ENCODE measurements at regions not wholly inside any gene's neighbourhood (a gene's known extent, or its start where the extent isn't known, plus 50 kb on each side); places are given as distances from the start of the nearest gene placed in this dataset.

DNA sequence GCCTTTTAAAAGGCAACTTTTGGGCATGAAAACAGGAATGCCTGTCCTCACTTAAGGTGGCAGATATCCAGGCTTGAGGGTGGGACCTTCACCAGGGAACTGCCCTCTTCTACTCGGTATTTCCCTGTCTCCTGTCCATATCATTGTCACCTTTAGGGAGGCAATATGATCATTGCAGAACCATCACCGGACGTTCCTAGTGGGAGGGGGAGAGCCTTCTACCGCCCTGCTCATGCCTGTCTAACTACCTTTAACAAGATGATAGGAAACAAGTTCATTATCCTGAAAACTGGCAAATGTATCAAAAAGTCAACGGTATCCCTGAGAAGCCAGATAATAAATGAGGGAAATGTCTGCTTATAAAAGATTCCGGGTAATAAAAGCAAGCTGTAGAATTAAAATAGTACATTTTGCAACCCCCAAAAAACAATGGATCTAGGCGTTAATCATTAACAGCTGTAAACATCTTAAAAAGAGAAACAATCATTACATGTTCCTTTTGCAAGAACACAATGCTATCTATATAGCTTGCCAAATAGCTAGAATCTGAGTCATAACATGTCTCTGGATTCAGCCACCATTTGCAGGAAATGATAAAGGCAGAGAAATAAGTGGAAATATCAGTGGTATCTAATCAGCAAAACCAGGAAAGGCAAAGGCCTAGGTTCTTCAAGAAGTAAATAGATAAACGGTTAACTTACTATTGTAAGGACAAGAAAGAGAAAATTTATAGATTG is 852.9 kb upstream of the ADGRL4 start:
- POLR2A ChIA-PET, result no interaction called here
- H3K4me2 ChIP-seq (ENCODE audit: low read depth, low read length), result no peak overlapping the region
- ATAC-seq (no peak), FAIRE-seq (no peak), DNase-seq (ENCODE audit: low spot score) (no peak)
- intact Hi-C loops (cut with micrococcal nuclease; ENCODE audit: unreplicated experiment), result no loop called here
- no peak overlapping the region for H3K27ac ChIP-seq (ENCODE audit: extremely low read length, insufficient read depth, low read length)
- H3K4me3 ChIP-seq (replicated peaks in 1 of 3; ENCODE audit: insufficient read depth in 1 of 3, low read depth in 2 of 3, low read length in 3 of 3), result no peak overlapping the region
- H4K20me1 ChIP-seq (ENCODE audit: insufficient read depth, low read length), result no peaks in the 10 kb centered on the region
- H3K36me3 ChIP-seq (replicated peaks in 1 of 2; ENCODE audit: control insufficient read depth in 1 of 2, insufficient read depth in 2 of 2, low read length in 2 of 2), result no peaks in the 10 kb centered on the region
- no peaks in the 10 kb centered on the region for H3K79me2 ChIP-seq (ENCODE audit: insufficient read depth, low read length)
- no peaks in the 10 kb centered on the region for H3K4me1 ChIP-seq (ENCODE audit: insufficient read depth, low read length)
- no peak for TF ChIP-seq ZNF256 (CRISPR knock-in tag; conservative IDR thresholded peaks at IDR 0.05)
- TF ChIP-seq FOXJ3 (CRISPR knock-in tag; IDR thresholded peaks at IDR 0.05; ENCODE audit: borderline replicate concordance), result no peak
- TF ChIP-seq TBL1XR1 (IDR thresholded peaks at IDR 0.05; ENCODE audit: borderline replicate concordance, low read length, partially characterized antibody), result no peak
- TF ChIP-seq POLR2A (IDR thresholded peaks at IDR 0.05; ENCODE audit: insufficient read depth in 1 of 2, low read depth in 2 of 2, low read length in 2 of 2), result no peak
- TF ChIP-seq RARA (CRISPR knock-in tag; IDR thresholded peaks at IDR 0.05), result no peak
- TF ChIP-seq ZNF33B (CRISPR knock-in tag; IDR thresholded peaks at IDR 0.05), result no peak
- TF ChIP-seq RAD51 (IDR thresholded peaks at IDR 0.05; ENCODE audit: borderline replicate concordance), result no peak
- TF ChIP-seq GATAD2A (CRISPR knock-in tag; IDR thresholded peaks at IDR 0.05), result no peak
- TF ChIP-seq, protein P1, sequence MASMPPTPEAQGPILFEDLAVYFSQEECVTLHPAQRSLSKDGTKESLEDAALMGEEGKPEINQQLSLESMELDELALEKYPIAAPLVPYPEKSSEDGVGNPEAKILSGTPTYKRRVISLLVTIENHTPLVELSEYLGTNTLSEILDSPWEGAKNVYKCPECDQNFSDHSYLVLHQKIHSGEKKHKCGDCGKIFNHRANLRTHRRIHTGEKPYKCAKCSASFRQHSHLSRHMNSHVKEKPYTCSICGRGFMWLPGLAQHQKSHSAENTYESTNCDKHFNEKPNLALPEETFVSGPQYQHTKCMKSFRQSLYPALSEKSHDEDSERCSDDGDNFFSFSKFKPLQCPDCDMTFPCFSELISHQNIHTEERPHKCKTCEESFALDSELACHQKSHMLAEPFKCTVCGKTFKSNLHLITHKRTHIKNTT (CRISPR knock-in tag; IDR thresholded peaks at IDR 0.05), result no peak
- no peak for TF ChIP-seq ZNF605 (CRISPR knock-in tag; IDR thresholded peaks at IDR 0.05)
- TF ChIP-seq, protein P2, sequence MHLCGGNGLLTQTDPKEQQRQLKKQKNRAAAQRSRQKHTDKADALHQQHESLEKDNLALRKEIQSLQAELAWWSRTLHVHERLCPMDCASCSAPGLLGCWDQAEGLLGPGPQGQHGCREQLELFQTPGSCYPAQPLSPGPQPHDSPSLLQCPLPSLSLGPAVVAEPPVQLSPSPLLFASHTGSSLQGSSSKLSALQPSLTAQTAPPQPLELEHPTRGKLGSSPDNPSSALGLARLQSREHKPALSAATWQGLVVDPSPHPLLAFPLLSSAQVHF (CRISPR knock-in tag; IDR thresholded peaks at IDR 0.05), result no peak
- TF ChIP-seq ZNF253 (CRISPR knock-in tag; IDR thresholded peaks at IDR 0.05; ENCODE audit: borderline replicate concordance), result no peak
- TF ChIP-seq TEAD3 (CRISPR knock-in tag; optimal IDR thresholded peaks at IDR 0.05; ENCODE audit: borderline replicate concordance), result no peak
- TF ChIP-seq ZSCAN21 (CRISPR knock-in tag; IDR thresholded peaks at IDR 0.05; ENCODE audit: borderline replicate concordance), result no peak
- no peak for TF ChIP-seq ZNF20 (CRISPR knock-in tag; IDR thresholded peaks at IDR 0.05)
- no peak for TF ChIP-seq NFRKB (IDR thresholded peaks at IDR 0.05)
- no peak for TF ChIP-seq ATF7 (IDR thresholded peaks at IDR 0.05)
- TF ChIP-seq ATF7 (CRISPR knock-in tag; IDR thresholded peaks at IDR 0.05), result no peak
- TF ChIP-seq, protein P3, sequence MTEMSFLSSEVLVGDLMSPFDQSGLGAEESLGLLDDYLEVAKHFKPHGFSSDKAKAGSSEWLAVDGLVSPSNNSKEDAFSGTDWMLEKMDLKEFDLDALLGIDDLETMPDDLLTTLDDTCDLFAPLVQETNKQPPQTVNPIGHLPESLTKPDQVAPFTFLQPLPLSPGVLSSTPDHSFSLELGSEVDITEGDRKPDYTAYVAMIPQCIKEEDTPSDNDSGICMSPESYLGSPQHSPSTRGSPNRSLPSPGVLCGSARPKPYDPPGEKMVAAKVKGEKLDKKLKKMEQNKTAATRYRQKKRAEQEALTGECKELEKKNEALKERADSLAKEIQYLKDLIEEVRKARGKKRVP (CRISPR knock-in tag; IDR thresholded peaks at IDR 0.05), result no peak
- TF ChIP-seq, protein P4, sequence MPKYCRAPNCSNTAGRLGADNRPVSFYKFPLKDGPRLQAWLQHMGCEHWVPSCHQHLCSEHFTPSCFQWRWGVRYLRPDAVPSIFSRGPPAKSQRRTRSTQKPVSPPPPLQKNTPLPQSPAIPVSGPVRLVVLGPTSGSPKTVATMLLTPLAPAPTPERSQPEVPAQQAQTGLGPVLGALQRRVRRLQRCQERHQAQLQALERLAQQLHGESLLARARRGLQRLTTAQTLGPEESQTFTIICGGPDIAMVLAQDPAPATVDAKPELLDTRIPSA (CRISPR knock-in tag; IDR thresholded peaks at IDR 0.05; ENCODE audit: borderline replicate concordance), result no peak
- H3K9me3 ChIP-seq (ENCODE audit: low read length), result peaks cover 64% of the 10 kb centered on the region
- BruUV-seq (replicated peaks), result no TSS peak
- WGBS (ENCODE audit: low lambda C conversion rate), result 12% methylated on average over 8 of the region's 8 CpGs
- in situ Hi-C loops (cut with HindIII; ENCODE audit: extremely low pct_ligation_motif_present, low pct_unique_long_range_greater_than_20kb), result no loop called here
- CTCF ChIA-PET (ENCODE audit: low intra/inter-chr PET ratio, low total read pairs), result no interaction called here
- no peaks in the 10 kb centered on the region for H3K27me3 ChIP-seq (ENCODE audit: control insufficient read depth in 1 of 2, insufficient read depth in 2 of 2, low read length in 2 of 2)
- no peak overlapping the region for H3K9ac ChIP-seq (ENCODE audit: insufficient read depth, low read depth, low read length)
- no peak overlapping the region for H2AFZ ChIP-seq (ENCODE audit: low read length)

All from HepG2 (cell line).